Heart left ventricle (tissue), 13 donors: ENCODE measurements at regions not wholly inside any gene's neighbourhood (a gene's known extent, or its start where the extent isn't known, plus 50 kb on each side); places are given as distances from the start of the nearest gene placed in this dataset.

Source experiments
- POLR2A ChIP-seq, 2 donors: fragments of 450-650 bp; IDR thresholded peaks; one replicate each; pipeline ENCODE4 v1.6.1; 2017; ENCODE audit warnings: antibody characterized with exemption in 2 of 2, mild to moderate bottlenecking in 2 of 2, moderate library complexity in 2 of 2
- TF ChIP-seq, protein P1 (sequence below), 12 donors: fragments of 200-600 bp; sonication (generic) in 4 of 12; IDR thresholded peaks; one replicate each; pipeline versions ENCODE4 v1.5.0 to v1.8.0; 2018 to 2022; ENCODE audit warnings: antibody characterized with exemption in 12 of 12, mild to moderate bottlenecking in 5 of 12
- donor health status: ischemic (EF 13 %, LVEDD 7.1; RV severe dilation, severe dysfunction).
- donor health status: DM: no; HTN: yes; CAD: no.
- donor health status: DM: no; HTN: no; CAD: no.
- donor health status: ischemic (EF 25% LVEDD 6.9; RV normal size, moderate dysfunction).
- donor health status: ischemic (EF 25% LVEDD 5.7; RV mildly dilated, moderate dysfunction).
- donor health status: ischemic (EF 35%, LVEDD 5.7; RV mildly dilated, moderate dysfunction).
- donor health status: nonischemic (EF 11% LVEDD 7.7; RV severe dilation, severe dysfunction).
- donor health status: DM: yes; HTN: yes; CAD: no.
- donor health status: PGD.
- donor health status: ischemic (EF 29% LVEDD 5.4; RV normal size, mild dysfunction).
- donor health status: nonischemic (EF 23%, LVEDD 6.1; RV moderate dilation, normal function).

DNA sequence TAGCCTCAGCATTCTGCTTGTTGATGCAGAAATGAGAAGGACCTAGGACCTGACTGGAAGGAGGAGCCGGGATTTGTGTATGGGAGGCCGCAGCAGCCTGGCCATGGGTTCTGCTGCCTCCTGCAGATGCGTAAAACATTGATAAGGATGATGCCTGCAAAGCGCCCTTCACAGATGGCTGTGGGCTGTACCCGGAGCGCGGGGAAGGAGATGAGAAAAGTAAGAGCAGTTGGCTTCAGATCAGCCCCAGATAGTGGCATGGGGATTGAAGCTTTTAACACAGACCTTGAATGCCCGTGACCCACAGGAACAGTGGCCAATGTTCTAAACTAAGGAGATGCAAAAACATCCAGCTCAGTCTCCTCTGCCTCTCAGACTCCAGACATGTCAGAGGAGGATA, 136.4 kb upstream of the KCNG1 start:
- TF ChIP-seq POLR2A (IDR thresholded peaks at IDR 0.05) = no peak
- TF ChIP-seq, protein P1, sequence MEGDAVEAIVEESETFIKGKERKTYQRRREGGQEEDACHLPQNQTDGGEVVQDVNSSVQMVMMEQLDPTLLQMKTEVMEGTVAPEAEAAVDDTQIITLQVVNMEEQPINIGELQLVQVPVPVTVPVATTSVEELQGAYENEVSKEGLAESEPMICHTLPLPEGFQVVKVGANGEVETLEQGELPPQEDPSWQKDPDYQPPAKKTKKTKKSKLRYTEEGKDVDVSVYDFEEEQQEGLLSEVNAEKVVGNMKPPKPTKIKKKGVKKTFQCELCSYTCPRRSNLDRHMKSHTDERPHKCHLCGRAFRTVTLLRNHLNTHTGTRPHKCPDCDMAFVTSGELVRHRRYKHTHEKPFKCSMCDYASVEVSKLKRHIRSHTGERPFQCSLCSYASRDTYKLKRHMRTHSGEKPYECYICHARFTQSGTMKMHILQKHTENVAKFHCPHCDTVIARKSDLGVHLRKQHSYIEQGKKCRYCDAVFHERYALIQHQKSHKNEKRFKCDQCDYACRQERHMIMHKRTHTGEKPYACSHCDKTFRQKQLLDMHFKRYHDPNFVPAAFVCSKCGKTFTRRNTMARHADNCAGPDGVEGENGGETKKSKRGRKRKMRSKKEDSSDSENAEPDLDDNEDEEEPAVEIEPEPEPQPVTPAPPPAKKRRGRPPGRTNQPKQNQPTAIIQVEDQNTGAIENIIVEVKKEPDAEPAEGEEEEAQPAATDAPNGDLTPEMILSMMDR (IDR thresholded peaks at IDR 0.05) = no peak
